GM13977 (cell line): ENCODE measurements at regions not wholly inside any gene's neighbourhood (a gene's known extent, or its start where the extent isn't known, plus 50 kb on each side); places are given as distances from the start of the nearest gene placed in this dataset.

Experiments used
- DNase-seq: peaks from one replicate; pipeline ENCODE4 v3.0.0; 2012; ENCODE audit warnings: low spot score
- CTCF ChIP-seq: IDR thresholded peaks from 2 replicates; pipeline ENCODE4 v1.5.1; 2012; ENCODE audit warnings: mild to moderate bottlenecking, control low read depth; ENCODE audit not compliant: insufficient read depth; ENCODE audit errors: extremely low read depth, missing control alignments
- in situ Hi-C: fragments of 300-500 bp; cut with MboI; formaldehyde crosslinking; loops from one replicate; pipeline ENCODE4 v1.12.0; 2022; ENCODE audit warnings: low sequenced_read_pairs, low pct_unique_long_range_greater_than_20kb, mixed read lengths, inconsistent platforms; ENCODE audit not compliant: unreplicated experiment

GRCh38 chr6:28764761-28765282 lies 159.0 kb downstream of the TRIM27 start:
- TF ChIP-seq CTCF = no peak
- no peak for DNase-seq
- in situ Hi-C loops = no loop called here

- in situ Hi-C loops = no loop called here
- TF ChIP-seq CTCF = no peak
- no peak for DNase-seq
Observed at GRCh38 chr6:28765978-28766351, 157.8 kb downstream of the TRIM27 start.

- DNase-seq = no peak
- no peak for TF ChIP-seq CTCF
- in situ Hi-C loops = no loop called here
Observed at GRCh38 chr6:28766426-28766825, 157.4 kb downstream of the TRIM27 start.

GRCh38 chr6:28767133-28767532 lies 156.7 kb downstream of the TRIM27 start:
- no peak for TF ChIP-seq CTCF
- no peak for DNase-seq
- in situ Hi-C loops = no loop called here

GRCh38 chr6:28767691-28768090 lies 156.1 kb downstream of the TRIM27 start:
- in situ Hi-C loops = no loop called here
- no peak for TF ChIP-seq CTCF
- no peak for DNase-seq

- in situ Hi-C loops = no loop called here
- no peak for DNase-seq
- no peak for TF ChIP-seq CTCF
Observed at GRCh38 chr6:28768187-28768913, 155.4 kb downstream of the TRIM27 start.
